ENCODE measurements at regions not wholly inside any gene's neighbourhood (a gene's known extent, or its start where the extent isn't known, plus 50 kb on each side); places are given as distances from the start of the nearest gene placed in this dataset.
"Not testable (repeated sequence)": the region's sequence is repeated elsewhere in the genome, so short reads cannot be mapped to it uniquely, and the experiment has no call there.

DNA sequence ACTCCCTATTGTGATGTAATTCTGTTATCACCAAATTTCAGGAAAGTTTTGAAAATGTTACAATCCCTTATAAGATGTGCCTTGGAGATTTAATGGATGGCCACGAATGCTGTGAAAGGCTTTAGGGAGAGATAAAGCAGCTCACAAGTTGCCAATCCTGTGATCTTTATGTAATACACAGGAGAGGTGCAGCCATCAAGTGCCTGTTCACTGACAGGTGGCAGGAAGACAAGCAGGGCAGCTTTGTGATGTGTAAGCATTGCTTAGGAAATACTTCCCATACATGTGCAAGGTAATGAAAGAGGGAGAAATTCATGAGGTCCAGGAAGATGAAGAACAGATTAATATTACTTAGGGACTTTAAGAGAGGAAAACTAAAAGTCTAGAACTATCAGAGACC, 628.8 kb downstream of the SLITRK6 start:
- in situ Hi-C loops (cut with HindIII; ENCODE audit: low pct_unique_long_range_greater_than_20kb, low sequenced_read_pairs) = no loop called here

DNA sequence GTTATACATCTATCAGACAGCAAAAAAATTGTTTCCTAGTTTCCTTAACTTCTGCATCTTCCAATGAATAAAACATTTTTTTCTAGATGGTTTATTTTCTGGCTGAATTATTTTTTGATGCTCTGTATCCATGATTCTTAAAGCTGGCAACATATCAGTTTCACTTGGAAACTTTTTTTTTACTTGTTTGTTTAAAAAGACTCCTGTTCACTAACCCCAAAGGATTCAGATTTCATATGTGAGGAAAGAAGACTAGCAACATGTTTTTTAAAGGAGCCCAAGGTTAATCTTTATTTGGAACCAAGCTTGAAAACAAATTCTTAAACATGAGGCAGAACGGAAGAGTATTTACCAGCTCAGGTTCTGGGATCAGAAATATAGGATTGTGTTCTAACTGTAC, 632.3 kb downstream of the SLITRK6 start:
- in situ Hi-C loops (cut with HindIII; ENCODE audit: low pct_unique_long_range_greater_than_20kb, low sequenced_read_pairs) = no loop called here

More for the DNA sequence above, 628.8 kb downstream of the SLITRK6 start:
- DNase-seq (ENCODE audit: low read depth, low spot score) = no peak

DNA sequence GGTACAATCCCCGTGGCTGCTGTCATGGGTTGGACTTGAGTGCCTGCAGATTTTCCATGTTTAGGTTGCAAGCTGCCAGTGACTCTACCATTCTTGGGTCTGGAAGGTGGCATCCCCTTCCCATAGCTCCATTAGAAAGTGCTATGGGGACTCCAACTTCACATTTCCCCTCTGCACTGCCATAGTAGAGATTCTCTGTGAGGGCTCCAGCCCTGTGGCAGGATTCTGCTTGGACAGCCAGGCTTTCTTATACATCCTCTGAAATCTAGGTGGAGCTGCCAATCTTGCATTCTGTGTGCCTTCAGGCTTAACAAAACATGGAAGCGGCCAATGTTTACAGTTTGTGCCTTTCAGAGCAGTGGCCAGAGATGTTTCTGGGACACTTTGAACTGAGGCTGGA, 636.2 kb downstream of the SLITRK6 start:
- in situ Hi-C loops (cut with HindIII; ENCODE audit: low pct_unique_long_range_greater_than_20kb, low sequenced_read_pairs) = no loop called here
- DNase-seq (ENCODE audit: low read depth, low spot score) = no peak

More for the DNA sequence above, 632.3 kb downstream of the SLITRK6 start:
- DNase-seq (ENCODE audit: low read depth, low spot score) = no peak

DNA sequence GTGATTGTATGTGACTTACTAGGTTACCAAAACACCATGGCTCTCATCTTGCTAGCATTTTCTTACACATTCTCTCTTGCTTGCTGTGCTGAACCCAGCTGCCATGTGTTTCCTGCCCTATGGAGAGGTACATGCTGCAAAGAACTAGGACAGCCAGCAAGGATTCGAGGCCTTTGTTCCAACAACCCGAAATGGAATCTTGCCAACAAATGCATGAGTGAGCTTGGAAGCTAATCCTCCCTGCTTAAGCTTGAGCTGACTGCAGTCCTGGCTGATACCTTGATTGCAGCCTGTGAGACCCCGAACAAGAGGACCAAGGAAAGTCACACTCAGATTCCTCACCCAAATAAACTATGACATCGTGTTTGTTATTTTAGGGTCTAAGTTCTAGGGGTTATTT, 651.2 kb downstream of the SLITRK6 start:
- in situ Hi-C loops (cut with HindIII; ENCODE audit: low pct_unique_long_range_greater_than_20kb, low sequenced_read_pairs) = no loop called here
- peak; percentile 7 for DNase-seq (ENCODE audit: low read depth, low spot score)

DNA sequence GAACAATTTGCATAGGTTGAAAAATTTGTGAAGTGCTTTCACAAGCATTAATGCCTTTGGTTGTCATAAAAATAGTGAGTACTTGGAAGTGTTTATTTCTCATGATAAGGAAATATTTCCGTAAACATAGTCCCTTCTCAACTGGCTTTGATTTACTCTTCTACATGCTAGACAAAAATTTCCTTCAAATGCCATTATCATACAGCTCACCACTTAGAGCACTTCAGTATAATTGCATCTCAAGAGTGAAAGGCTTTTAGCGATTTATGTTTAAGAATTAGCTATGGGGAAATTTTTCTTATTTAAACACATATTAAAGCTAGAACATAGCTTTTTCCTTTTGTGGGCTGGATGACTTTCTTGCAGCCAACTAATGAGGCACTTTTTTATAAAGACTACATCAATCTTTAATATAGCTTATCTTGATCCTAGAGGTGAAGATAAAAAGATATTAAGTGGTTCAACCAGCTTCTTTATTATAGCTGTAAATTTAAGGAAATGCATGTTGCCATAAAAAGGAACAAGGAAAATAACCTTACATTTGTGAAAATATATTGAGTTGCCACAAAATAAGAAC, 656.8 kb downstream of the SLITRK6 start:
- DNase-seq (ENCODE audit: low read depth, low spot score) = no peak
- in situ Hi-C loops (cut with HindIII; ENCODE audit: low pct_unique_long_range_greater_than_20kb, low sequenced_read_pairs) = no loop called here

DNA sequence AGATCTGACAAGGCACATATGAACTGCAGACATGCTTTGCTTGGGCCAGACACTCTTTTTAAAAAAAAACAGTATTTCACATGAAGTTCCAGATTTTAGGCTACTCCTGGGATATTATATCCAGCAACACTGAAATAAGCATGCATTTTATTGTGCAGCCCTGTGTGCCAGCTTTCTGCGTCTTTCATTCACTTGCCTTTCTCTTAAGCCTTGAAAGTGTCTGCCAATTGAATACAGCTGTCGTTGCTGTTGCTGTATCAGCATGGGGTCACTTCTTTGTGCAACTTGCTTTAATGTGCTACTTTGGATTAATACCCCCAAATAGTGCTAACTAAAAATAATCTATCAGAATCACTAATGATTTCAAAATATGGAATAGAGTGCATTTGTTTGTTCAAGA, 657.8 kb downstream of the SLITRK6 start:
- in situ Hi-C loops (cut with HindIII; ENCODE audit: low pct_unique_long_range_greater_than_20kb, low sequenced_read_pairs) = no loop called here
- DNase-seq (ENCODE audit: low read depth, low spot score) = no peak

DNA sequence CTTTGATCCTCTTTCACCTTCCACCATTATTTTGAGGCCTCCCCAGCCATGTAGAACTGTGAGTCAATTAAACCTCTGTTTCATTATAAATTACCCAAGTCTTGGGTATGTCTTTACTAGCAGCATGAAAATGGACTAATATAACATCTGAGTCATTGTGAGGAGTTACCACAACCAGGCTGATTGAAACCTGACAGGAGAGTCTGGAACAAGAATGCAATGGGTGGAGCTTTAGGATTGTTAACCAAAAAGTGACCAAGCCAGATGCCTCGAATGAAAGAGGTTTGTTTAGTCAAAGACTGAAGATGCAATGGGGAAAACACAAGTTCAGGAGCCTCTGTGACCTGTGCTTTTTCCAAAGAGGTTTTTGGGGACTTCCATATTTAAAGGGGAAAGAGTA, 659.0 kb downstream of the SLITRK6 start:
- in situ Hi-C loops (cut with HindIII; ENCODE audit: low pct_unique_long_range_greater_than_20kb, low sequenced_read_pairs) = no loop called here
- no peak for DNase-seq (ENCODE audit: low read depth, low spot score)

DNA sequence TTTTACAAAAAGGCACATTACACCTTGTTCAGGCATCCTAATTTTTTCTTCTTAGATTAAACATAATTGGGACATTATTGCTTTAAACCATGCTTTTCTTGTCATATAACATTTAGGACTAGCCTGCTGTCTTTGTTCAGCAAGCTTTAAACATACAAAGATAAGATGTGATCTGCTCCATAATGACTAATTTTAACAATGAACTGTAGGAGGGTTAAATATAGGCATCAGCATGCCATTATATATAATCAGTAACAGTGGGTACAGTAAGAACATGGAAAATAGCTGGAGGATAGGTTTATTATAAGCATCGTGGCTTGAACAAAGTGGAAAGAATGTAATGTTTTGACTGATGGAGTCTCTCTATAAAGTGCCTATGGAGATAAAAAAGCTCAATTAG, 661.7 kb downstream of the SLITRK6 start:
- in situ Hi-C loops (cut with HindIII; ENCODE audit: low pct_unique_long_range_greater_than_20kb, low sequenced_read_pairs) = no loop called here
- DNase-seq (ENCODE audit: low read depth, low spot score) = no peak

DNA sequence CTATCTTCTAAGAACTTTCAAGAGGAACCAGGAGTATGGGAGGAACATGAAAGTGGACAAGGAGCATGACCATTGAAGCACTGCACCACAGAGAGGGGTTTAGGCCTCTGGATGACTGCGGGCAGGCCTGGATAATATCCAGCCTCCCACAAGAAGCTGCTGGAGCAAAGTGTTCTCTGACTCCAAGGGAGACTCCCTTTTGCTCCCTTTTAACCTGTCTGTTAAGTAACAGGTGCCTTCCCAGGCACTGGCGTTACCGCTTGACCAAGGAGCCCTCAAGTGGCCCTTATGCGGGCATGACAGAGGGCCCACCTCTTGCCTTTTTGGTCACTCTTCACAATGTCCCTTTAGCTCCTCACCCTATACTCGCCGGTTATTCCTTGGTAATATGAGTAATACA, 666.2 kb downstream of the SLITRK6 start:
- in situ Hi-C loops (cut with HindIII; ENCODE audit: low pct_unique_long_range_greater_than_20kb, low sequenced_read_pairs) = no loop called here
- no peak for DNase-seq (ENCODE audit: low read depth, low spot score)

DNA sequence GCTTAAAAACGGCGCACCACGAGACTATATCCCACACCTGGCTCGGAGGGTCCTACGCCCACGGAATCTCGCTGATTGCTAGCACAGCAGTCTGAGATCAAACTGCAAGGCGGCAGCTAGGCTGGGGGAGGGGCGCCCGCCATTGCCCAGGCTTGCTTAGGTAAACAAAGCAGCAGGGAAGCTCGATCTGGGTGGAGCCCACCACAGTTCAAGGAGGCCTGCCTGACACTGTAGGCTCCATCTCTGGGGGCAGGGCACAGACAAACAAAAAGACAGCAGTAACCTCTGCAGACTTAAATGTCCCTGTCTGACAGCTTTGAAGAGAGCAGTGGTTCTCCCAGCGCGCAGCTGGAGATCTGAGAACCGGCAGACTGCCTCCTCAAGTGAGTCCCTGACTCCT, 675.7 kb downstream of the SLITRK6 start:
- DNase-seq (ENCODE audit: low read depth, low spot score); in situ Hi-C loops (cut with HindIII; ENCODE audit: low pct_unique_long_range_greater_than_20kb, low sequenced_read_pairs): not testable (repeated sequence)

DNA sequence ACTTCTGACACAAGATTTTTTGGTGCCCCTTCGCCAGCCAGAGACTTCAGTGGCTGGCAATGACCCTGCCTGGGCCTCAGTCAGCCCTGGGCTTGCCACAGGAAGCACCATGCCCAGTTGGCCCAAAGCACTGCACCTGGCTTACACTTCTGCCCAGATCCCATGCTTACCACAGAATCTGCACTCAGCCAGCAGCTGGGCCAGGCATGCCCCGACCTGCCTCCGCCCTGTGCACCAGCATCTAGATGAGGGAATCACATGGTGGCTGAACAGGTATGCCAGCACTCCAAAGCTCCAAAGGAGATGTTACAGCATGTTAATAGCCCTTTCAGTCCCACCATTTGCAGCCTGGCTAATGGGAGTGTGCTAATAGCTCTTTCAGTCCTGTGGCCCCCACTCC, 690.9 kb downstream of the SLITRK6 start:
- in situ Hi-C loops (cut with HindIII; ENCODE audit: low pct_unique_long_range_greater_than_20kb, low sequenced_read_pairs) = no loop called here
- DNase-seq (ENCODE audit: low read depth, low spot score) = no peak

DNA sequence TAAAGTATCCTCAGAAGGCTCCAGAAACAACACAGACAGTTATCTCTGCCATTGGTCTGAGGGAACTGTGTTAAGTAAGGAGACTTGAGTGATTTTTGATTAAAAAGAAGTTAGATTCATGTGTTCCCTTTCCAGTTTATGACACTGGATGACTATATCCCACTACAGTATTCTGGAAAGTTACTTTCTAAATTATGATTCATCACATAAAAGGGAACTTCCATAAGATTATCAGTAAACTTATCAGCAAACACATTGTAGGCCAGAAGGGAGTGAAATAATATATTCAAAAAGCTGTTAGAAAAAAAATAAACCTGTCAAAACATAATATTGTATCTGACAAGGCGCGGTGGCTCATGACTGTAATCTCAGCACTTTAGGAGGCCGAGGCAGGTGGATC, 700.0 kb downstream of the SLITRK6 start:
- no peak for DNase-seq (ENCODE audit: low read depth, low spot score)
- in situ Hi-C loops (cut with HindIII; ENCODE audit: low pct_unique_long_range_greater_than_20kb, low sequenced_read_pairs) = no loop called here

DNA sequence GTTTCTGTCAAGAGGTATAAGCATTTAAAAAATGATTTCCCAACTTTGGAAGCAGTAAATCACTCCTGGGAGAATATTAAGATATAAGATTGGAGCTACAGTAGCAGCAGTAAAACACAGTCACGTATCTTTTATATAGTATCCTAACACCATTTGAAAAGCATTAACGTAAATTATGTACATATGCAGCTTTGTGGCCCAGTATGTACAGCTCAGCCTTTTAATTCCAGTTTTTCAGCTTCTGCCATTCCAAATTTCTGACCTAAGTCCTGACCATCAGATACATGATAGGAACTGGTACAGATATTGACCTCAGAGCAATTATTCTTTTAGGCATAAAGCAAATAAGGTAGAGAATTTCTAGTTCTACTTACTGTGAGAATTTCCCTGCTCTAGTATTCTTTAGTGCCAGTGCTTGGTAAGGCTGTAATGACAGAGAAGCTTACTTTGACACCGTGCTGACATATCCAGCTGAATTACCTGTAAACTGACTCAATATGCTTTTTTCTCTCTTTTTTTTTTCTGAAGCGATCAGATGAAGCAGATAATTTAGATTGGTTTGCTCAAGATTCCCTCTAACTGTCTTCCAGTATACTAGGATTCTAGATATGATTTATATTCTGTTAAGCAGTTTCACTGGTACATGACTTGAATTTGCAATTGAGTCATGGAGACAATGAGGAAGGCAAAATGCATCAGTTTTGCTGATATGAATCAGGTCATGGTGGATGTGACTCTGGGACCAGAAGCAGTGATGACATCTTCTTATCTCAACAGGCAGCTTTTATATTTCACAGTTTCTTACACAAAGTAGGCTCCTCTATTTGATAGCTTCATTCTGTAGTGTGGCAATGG, 703.6 kb downstream of the SLITRK6 start:
- in situ Hi-C loops (cut with HindIII; ENCODE audit: low pct_unique_long_range_greater_than_20kb, low sequenced_read_pairs) = no loop called here
- DNase-seq (ENCODE audit: low read depth, low spot score) = no peak

DNA sequence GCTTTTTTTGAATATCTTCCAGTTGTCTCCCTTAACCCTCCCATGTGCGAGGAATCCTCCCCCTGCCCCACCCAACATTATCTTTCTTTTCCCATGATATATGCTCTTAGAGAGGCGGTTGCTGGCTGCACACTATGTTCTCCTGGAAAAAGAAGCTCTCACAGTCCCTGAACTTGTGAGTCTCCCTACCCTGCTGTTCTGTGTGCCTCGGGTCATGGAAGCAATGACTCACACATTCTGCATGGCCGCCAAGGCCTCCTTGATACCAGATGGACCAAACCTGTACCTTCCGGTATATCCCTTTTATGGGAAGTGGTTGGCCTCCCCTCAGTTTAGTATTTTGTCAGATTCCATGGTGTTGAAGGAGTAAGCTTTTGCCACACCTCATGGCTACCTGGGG, 705.4 kb downstream of the SLITRK6 start:
- in situ Hi-C loops (cut with HindIII; ENCODE audit: low pct_unique_long_range_greater_than_20kb, low sequenced_read_pairs) = no loop called here
- no peak for DNase-seq (ENCODE audit: low read depth, low spot score)

DNA sequence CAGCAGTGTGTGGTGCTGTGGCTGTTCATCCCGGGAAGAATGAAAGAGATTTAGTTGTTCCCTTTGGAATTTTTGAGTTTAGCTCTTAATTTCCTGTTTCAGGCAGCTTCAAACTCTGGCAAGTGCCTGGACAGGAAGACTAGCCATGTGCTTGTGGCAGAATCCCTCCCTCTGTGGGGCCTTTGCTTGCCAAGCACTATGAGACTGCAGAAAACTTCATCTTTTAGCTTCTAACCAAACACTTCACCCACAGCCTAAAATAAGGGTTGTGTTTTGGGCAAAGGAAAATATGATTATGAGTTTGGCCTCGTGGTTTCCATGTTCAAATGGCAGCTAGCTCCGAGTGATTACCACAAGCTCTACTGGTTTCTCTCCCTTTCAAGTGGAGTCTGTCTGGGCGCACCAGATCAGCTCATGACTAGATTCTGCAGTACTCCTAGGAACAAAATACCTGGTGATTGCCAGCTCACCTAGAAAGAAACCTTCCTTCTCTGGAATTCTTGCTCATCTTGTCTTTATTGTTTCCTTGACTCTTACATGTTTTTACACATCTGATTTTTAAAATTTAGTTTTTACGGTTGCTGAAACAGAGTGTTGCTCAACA, 707.5 kb downstream of the SLITRK6 start:
- DNase-seq (ENCODE audit: low read depth, low spot score) = no peak
- in situ Hi-C loops (cut with HindIII; ENCODE audit: low pct_unique_long_range_greater_than_20kb, low sequenced_read_pairs) = no loop called here

DNA sequence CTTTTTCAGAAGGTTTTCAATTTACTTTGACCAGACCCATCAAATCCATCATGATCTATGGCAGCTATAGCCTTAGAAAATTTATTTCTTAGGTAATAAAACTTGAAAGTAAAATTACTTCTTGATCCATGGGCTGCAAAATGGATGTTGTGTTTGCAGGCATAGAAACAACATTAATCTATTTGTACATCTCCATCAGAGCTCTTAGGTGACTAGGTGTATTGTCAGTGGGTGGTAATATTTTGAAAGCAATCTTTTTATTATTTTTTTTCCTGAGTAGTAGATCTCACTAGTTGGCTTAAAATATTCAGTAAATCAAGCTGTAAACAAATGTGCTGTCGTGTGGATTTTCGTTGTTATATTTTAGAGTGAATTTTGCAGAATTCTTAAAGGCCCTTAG, 710.0 kb downstream of the SLITRK6 start:
- no peak for DNase-seq (ENCODE audit: low read depth, low spot score)
- in situ Hi-C loops (cut with HindIII; ENCODE audit: low pct_unique_long_range_greater_than_20kb, low sequenced_read_pairs) = no loop called here

DNA sequence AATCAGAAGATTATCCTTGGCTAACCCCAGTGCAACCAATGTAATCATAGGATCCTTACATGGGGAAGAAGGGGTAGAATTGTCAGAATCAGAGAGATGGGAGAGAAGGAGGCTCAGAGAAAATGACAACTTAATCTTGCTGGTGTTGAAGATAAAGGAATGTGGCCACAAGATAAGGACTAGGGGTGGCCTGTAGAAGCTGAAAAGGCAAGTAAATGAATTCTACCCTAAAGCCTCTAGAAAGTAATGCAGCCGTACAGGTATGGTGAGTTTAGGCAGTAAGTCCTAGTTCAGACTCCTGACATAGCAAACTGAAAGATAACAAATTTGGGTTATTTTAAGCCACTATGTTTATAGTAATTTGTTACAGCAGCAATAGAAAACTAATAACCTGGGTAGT, 718.5 kb downstream of the SLITRK6 start:
- no peak for DNase-seq (ENCODE audit: low read depth, low spot score)
- in situ Hi-C loops (cut with HindIII; ENCODE audit: low pct_unique_long_range_greater_than_20kb, low sequenced_read_pairs) = no loop called here

DNA sequence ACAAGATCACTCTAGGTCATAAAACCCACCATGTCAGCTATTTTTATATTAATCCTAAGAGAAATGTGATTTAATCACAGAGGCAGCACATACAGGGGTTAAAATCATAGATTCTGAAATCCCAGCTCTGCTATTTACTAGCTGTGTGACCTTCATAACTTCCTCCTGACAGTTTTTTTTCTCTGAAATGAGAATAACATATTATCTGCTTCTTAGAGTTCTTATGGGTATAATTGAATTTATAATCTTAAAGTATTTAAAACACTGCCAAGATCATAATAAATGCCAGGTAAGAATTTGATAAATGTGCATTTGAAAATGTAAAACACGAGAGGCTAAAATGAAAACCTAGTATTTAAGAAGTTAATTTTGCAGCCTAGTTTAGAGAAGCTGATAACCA, 722.9 kb downstream of the SLITRK6 start:
- no peak for DNase-seq (ENCODE audit: low read depth, low spot score)
- in situ Hi-C loops (cut with HindIII; ENCODE audit: low pct_unique_long_range_greater_than_20kb, low sequenced_read_pairs) = no loop called here

All from SK-MEL-5 (cell line).